ENCODE measurements at regions not wholly inside any gene's neighbourhood (a gene's known extent, or its start where the extent isn't known, plus 50 kb on each side); places are given as distances from the start of the nearest gene placed in this dataset.

DNA sequence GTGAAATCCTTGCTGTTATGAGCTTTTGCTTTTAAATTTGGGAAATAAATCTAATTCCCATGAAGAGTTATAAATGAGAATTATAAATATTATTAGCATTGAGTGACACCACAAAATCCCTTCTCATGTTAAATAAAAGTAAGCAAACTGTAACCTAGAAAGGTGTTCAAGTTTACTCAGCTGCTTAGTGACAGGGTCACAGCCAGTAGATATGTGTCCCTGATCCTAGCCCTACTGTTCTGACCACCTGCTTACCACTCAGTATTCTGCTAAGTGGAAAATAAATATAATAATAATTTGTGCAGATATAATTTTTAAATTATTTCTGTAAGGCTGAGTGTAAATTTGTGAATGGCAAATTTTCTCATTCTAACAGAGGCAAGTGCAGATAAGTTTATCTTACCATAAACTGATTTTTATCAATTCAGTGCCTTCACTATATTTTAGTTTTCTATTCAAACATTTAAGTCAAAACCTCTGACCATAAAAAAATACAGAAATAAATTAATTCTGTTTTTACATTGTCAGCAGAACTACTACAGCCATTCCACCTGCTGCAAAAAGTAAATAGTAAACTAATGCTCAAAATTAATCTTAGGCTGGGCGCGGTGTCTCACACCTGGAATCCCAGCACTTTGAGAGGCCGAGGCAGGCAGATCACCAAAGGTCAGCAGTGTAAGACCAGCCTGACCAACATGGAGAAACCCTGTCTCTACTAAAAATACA, 118.2 kb downstream of the TENT5A start:
- Histone ChIP-seq H3K27me3 (ENCODE audit: control insufficient read depth, insufficient read depth, low read length) (no peaks in the 10 kb centered on the region), H3K36me3 (ENCODE audit: control insufficient read depth in 2 of 3, insufficient read depth in 3 of 3, low read length in 3 of 3) (no peaks in the 10 kb centered on the region), H3K4me1 (ENCODE audit: control insufficient read depth in 2 of 3, insufficient read depth in 2 of 3, low read depth in 1 of 3, low read length in 3 of 3) (no peaks in the 10 kb centered on the region), H3K27ac (ENCODE audit: low read depth in 2 of 2, low read length in 2 of 2) (no peak overlapping the region), H3K9ac (ENCODE audit: low read length in 3 of 3) (no peak overlapping the region), H3K9me3 (ENCODE audit: control insufficient read depth in 2 of 3, insufficient read depth in 1 of 3, low read length in 3 of 3) (peaks cover 0 to 10% (median 6%) of the 10 kb centered on the region in 3 donors), H3K4me3 (ENCODE audit: low read length in 3 of 3) (no peak overlapping the region)
- intact Hi-C loops (cut with DNase I), result no loop called here
- DNase-seq, result no peak
- no peak for FAIRE-seq
- TF ChIP-seq CTCF (IDR thresholded peaks at IDR 0.05; ENCODE audit: borderline replicate concordance, extremely low read depth, insufficient read depth), result no peak

DNA sequence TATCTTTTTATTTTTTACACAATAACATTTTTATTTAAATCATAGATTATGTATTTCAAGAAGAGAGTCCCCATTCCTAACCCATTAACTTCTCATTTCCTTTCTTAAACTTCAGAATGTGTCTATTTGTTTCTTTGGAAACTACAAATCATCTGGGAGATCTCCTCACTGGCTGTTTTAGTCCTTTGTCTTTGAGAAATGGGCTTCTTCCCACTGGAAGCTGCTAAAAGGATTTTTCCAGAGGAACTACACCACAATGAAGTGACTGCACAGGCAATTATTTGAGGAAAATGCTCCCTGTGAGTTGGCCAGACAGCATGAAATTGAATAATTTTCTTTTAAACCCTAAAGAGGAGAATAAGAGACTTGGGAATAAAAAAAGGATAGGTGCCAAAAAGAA, 119.1 kb downstream of the TENT5A start:
- H3K9ac ChIP-seq (ENCODE audit: low read length in 3 of 3), result no peak overlapping the region

GRCh38 chr6:81630719-81631118, 121.8 kb downstream of the TENT5A start:
- no peak for TF ChIP-seq CTCF (IDR thresholded peaks at IDR 0.05; ENCODE audit: borderline replicate concordance, extremely low read depth, insufficient read depth)
- Histone ChIP-seq H3K27me3 (ENCODE audit: control insufficient read depth, insufficient read depth, low read length) (no peaks in the 10 kb centered on the region), H3K4me1 (ENCODE audit: control insufficient read depth in 2 of 3, insufficient read depth in 2 of 3, low read depth in 1 of 3, low read length in 3 of 3) (no peaks in the 10 kb centered on the region), H3K9ac (ENCODE audit: low read length in 3 of 3) (no peak overlapping the region), H3K4me3 (ENCODE audit: low read length in 3 of 3) (no peak overlapping the region), H3K9me3 (ENCODE audit: control insufficient read depth in 2 of 3, insufficient read depth in 1 of 3, low read length in 3 of 3) (peaks cover 0 to 10% (median 6%) of the 10 kb centered on the region in 3 donors), H3K36me3 (ENCODE audit: control insufficient read depth in 2 of 3, insufficient read depth in 3 of 3, low read length in 3 of 3) (no peaks in the 10 kb centered on the region), H3K27ac (ENCODE audit: low read depth in 2 of 2, low read length in 2 of 2) (no peak overlapping the region)
- FAIRE-seq (no peak), DNase-seq (no peak)
- intact Hi-C loops (cut with DNase I), result no loop called here

More for the DNA sequence above, 119.1 kb downstream of the TENT5A start:
- Histone ChIP-seq H3K36me3 (ENCODE audit: control insufficient read depth in 2 of 3, insufficient read depth in 3 of 3, low read length in 3 of 3) (no peaks in the 10 kb centered on the region), H3K4me1 (ENCODE audit: control insufficient read depth in 2 of 3, insufficient read depth in 2 of 3, low read depth in 1 of 3, low read length in 3 of 3) (no peaks in the 10 kb centered on the region), H3K27me3 (ENCODE audit: control insufficient read depth, insufficient read depth, low read length) (no peaks in the 10 kb centered on the region), H3K4me3 (ENCODE audit: low read length in 3 of 3) (no peak overlapping the region), H3K9me3 (ENCODE audit: control insufficient read depth in 2 of 3, insufficient read depth in 1 of 3, low read length in 3 of 3) (peaks cover 0 to 10% (median 6%) of the 10 kb centered on the region in 3 donors), H3K27ac (ENCODE audit: low read depth in 2 of 2, low read length in 2 of 2) (no peak overlapping the region)
- no peak for FAIRE-seq
- no peak for DNase-seq
- no peak for TF ChIP-seq CTCF (IDR thresholded peaks at IDR 0.05; ENCODE audit: borderline replicate concordance, extremely low read depth, insufficient read depth)
- intact Hi-C loops (cut with DNase I), result no loop called here

Measured in kidney (tissue), 13 donors.